GM12872 (cell line): ENCODE measurements at regions not wholly inside any gene's neighbourhood (a gene's known extent, or its start where the extent isn't known, plus 50 kb on each side); places are given as distances from the start of the nearest gene placed in this dataset.

ENCODE experiments used
- TF ChIP-seq, protein P1 (sequence below): IDR thresholded peaks from 3 replicates; pipeline ENCODE4 v1.5.1; 2011; ENCODE audit warnings: low read depth, mild to moderate bottlenecking, low read length, moderate library complexity; ENCODE audit not compliant: insufficient read depth

DNA sequence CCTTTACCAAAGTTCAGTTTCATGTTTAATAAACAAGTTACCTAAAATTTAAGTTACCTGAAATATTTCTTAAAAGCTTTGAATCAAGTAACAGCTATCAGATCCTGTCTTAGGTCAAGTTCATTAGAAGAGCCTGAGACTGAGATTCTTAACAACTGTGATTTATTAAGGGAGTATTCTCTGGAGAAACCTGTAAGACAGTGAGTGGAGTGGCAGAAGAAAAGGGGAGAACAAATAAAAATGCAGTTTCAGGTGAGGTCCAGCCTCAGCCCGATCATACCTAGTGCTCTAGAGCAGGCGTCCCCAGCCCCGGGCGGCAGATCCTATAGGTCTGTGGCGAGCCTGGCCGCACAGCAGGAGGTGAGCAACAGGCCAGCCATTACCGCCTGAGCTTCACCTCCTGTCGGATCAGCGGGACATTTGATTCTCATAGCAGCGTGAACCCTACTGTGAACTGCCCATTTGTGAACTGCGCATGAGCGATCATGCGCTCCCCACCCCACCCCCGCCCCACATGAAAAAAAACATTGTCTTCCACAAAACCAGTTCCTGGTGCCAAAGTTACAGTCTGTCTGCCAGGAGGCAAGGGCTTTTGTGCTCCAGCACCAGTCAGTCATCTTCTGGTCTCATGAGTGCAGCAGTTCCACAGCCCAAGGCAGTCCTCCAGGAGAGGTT lies 59.2 kb upstream of the ADGRB3 start:
- TF ChIP-seq, protein P1, sequence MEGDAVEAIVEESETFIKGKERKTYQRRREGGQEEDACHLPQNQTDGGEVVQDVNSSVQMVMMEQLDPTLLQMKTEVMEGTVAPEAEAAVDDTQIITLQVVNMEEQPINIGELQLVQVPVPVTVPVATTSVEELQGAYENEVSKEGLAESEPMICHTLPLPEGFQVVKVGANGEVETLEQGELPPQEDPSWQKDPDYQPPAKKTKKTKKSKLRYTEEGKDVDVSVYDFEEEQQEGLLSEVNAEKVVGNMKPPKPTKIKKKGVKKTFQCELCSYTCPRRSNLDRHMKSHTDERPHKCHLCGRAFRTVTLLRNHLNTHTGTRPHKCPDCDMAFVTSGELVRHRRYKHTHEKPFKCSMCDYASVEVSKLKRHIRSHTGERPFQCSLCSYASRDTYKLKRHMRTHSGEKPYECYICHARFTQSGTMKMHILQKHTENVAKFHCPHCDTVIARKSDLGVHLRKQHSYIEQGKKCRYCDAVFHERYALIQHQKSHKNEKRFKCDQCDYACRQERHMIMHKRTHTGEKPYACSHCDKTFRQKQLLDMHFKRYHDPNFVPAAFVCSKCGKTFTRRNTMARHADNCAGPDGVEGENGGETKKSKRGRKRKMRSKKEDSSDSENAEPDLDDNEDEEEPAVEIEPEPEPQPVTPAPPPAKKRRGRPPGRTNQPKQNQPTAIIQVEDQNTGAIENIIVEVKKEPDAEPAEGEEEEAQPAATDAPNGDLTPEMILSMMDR = no peak

DNA sequence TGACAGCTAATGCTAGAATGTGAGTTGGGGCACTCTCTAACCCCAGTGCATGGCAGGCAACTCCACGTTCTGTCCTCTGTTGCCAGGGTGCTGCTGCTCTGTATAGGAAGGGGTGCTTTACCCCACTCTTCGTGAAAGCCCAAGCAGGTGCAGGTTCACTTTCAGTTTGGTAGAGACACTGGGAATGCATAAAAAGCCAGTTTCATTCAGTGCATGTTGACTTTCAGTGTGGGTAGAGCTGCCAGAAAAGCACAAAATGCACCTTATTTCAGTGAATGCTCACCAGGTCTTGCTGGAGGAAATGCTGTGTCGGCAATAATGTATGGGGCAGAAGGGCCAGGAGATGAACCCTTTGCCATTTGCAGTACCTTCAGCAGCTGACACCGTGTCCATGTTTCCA lies 62.1 kb upstream of the ADGRB3 start:
- TF ChIP-seq, protein P1 = no peak

DNA sequence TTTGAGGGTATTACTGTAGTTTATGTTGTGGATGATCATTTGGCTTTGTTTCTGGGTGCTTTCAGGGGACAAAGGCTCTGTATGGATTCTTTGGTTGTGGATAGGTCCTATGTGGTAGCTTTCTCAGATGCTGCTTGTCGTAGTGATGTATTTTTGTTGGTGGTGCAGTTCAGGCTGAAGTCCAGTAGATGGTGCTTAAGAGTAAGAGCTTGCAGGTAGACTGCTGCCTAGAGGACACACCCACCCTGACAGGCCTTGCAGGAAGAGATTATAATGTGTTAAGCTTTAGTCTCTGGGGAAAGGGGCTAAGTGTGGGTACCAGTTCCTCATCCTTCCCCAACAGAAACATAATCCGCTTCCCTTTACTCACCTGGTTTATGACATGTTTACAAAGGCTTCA lies 62.6 kb upstream of the ADGRB3 start:
- TF ChIP-seq, protein P1 = peak; percentile 80

DNA sequence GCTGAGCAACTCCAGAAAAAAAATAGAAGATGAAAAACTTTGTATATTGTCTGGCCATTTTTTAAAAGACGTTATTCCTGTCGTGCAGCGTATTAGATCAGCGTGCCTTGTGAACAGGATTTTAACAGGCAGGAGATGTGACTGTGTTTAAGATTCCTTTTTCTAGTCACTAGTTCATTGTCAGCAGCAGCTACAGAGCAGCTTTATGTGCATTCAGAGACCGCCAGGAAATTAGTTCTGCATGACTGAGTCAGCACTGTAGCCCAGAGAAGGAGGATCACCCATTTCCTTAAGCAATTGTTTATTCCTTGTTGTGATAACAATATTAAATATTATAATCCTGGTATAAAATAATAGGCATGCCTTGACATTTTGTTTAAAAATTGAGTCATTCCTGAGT lies 75.4 kb upstream of the ADGRB3 start:
- TF ChIP-seq, protein P1 = no peak

DNA sequence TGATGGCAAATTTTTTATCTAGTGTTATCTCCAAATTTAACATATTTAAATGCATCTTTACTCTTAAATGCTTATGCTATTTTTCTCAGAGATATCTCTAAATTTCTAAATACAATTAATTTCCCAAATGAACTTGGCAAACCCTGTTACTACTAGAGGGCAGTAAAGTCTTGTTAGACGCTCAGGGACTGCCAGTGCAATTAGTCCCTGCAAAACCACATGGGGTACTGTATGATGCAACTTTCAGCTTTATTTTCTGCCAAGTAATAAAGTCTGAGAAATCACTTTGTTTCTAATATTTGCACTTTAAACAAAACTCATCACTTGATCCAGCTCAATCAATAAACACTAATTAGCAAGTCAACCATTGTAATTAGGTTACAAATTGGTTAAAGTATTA lies 76.0 kb upstream of the ADGRB3 start:
- TF ChIP-seq, protein P1 = no peak

DNA sequence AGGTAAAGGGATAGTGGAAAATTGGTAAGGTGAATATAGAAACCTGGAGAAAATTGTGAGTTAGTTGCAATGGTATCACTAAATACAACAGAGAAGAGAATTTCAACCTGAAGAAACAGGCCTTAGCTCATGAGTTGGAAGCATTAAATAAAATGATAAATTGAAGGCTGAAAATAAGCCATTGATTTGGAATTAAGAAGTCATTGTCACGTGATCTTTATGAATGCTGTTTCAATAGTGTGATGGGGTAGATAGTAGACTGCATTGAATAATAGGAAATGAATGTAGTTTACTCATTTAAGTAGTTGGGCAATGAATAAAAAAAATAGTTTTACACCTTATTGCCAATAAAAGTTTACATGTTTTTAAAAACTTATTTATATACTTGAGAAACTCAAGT lies 88.5 kb upstream of the ADGRB3 start:
- TF ChIP-seq, protein P1 = no peak

DNA sequence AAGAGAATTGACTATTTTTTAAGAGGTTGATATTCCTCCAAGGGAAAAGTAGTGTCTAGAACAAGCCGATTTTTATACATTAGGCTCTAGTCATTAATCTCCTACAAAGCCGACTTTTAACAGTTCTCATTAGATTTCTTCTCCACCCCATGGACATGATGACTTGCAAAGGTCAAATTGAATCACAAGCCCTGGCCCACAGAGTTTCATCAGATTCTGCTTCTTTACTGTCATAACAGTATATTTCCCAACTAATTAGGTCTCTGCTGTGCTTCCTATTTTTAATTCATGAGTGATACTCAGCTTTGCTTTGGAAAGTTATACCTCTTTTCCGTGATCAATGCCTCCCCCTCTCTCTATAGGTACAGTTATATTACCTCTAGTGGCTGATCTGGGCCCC lies 90.6 kb upstream of the ADGRB3 start:
- TF ChIP-seq, protein P1 = no peak

DNA sequence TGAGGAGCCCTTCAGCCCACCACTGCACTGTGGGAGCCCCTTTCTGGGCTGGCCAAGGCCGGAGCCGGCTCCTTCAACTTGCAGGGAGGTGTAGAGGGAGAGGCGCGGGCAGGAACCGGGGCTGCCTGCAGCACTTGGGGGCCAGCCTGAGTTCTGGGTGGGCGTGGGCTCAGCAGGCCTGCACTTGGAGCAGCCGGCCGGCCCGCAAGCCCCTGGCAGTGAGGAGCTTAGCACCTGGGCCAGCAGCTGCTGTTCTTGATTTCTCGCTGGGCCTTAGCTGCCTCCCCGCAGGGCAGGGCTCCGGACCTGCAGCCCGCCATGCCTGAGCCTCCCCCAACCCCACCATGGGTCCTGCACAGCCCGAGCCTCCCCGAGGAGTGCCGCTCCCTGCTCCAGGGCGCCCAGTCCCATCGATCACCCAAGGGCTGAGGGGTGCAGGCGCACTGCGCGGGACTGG lies 101.7 kb upstream of the ADGRB3 start:
- TF ChIP-seq, protein P1 = no peak
